ENCODE measurements at regions not wholly inside any gene's neighbourhood (a gene's known extent, or its start where the extent isn't known, plus 50 kb on each side); places are given as distances from the start of the nearest gene placed in this dataset.

GRCh38 chr20:6496874-6497273 is 270.6 kb upstream of the BMP2 start:
- Histone ChIP-seq H3K56ac (replicated peaks; ENCODE audit: insufficient read length, low read depth, low read length) (no peak overlapping the region), H4K8ac (ENCODE audit: extremely low read depth, insufficient read depth, low read length) (no peak overlapping the region), H3K9ac (replicated peaks in 1 of 4; ENCODE audit: extremely low read depth in 1 of 4, low read depth in 3 of 4, low read length in 3 of 4) (no peak overlapping the region), H3K27ac (ENCODE audit: low read depth, low read length) (no peak overlapping the region), H2AFZ (ENCODE audit: low read length) (no peak overlapping the region), H2BK15ac (ENCODE audit: low read length) (no peak overlapping the region), H2BK12ac (ENCODE audit: low read depth, low read length) (no peak overlapping the region), H3K23ac (ENCODE audit: insufficient read length) (no peak overlapping the region), H3K4me3 (ENCODE audit: extremely low read depth in 1 of 4, insufficient read depth in 2 of 4, low read depth in 3 of 4, low read length in 4 of 4) (no peak overlapping the region), H3K14ac (ENCODE audit: insufficient read length) (no peak overlapping the region), H3K23me2 (ENCODE audit: low read depth, low read length) (no peaks in the 10 kb centered on the region), H4K5ac (ENCODE audit: insufficient read length, low read depth, low read length) (no peak overlapping the region), H3K36me3 (ENCODE audit: control insufficient read depth in 2 of 4, insufficient read depth in 4 of 4, low read length in 3 of 4) (no peaks in the 10 kb centered on the region), H4K20me1 (replicated peaks in 1 of 2; ENCODE audit: control insufficient read depth in 1 of 2, insufficient read depth in 2 of 2, low read length in 2 of 2) (no peaks in the 10 kb centered on the region), H3K4ac (replicated peaks; ENCODE audit: insufficient read length, low read depth, low read length) (no peak overlapping the region), H2BK20ac (ENCODE audit: low read length) (no peak overlapping the region), H3K79me1 (ENCODE audit: low read depth, low read length) (no peaks in the 10 kb centered on the region), H2BK5ac (ENCODE audit: low read depth, low read length) (no peak overlapping the region), H3K9me3 (ENCODE audit: insufficient read depth in 2 of 2, low read depth in 1 of 2, low read length in 1 of 2) (no peaks in the 10 kb centered on the region; a peak in 1 of 4 replicates), H2AK5ac (ENCODE audit: low read depth, low read length) (no peak overlapping the region), H3K4me1 (replicated peaks in 1 of 4; ENCODE audit: control insufficient read depth in 3 of 4, insufficient read depth in 4 of 4, low read length in 3 of 4) (no peaks in the 10 kb centered on the region), H3K4me2 (ENCODE audit: insufficient read depth in 1 of 2, low read depth in 2 of 2, low read length in 2 of 2) (no peak overlapping the region), H3K79me2 (ENCODE audit: control insufficient read depth in 1 of 2, insufficient read depth in 2 of 2, low read length in 2 of 2) (no peaks in the 10 kb centered on the region), H4K91ac (replicated peaks; ENCODE audit: insufficient read length, low read length) (no peak overlapping the region), H3K27me3 (replicated peaks in 1 of 4; ENCODE audit: control insufficient read depth in 3 of 4, extremely low read depth in 1 of 4, insufficient read depth in 3 of 4, low read length in 3 of 4) (no peaks in the 10 kb centered on the region), H2BK120ac (replicated peaks; ENCODE audit: low read depth, low read length) (no peak overlapping the region), H3K18ac (ENCODE audit: extremely low read depth, low read length) (no peak overlapping the region)
- ChIA-PET CTCF (ENCODE audit: partially characterized antibody) (no interaction called here), POLR2A (ENCODE audit: partially characterized antibody) (no interaction called here)
- DNase-seq (ENCODE audit: low read depth in 1 of 2, low spot score in 2 of 2) (no peak), FAIRE-seq (no peak)
- TF ChIP-seq KDM4A (IDR thresholded peaks at IDR 0.05; ENCODE audit: low read depth, low read length, severe bottlenecking) (no peak), BCL11A (IDR thresholded peaks at IDR 0.05; ENCODE audit: low read depth in 2 of 2, low read length in 2 of 2) (no peak), YY1 (IDR thresholded peaks at IDR 0.05; ENCODE audit: low read depth, low read length) (no peak), ATF2 (IDR thresholded peaks at IDR 0.05; ENCODE audit: low read length) (no peak), TBP (IDR thresholded peaks at IDR 0.05; ENCODE audit: low read depth, low read length) (no peak), CTBP2 (IDR thresholded peaks at IDR 0.05; ENCODE audit: borderline replicate concordance, insufficient read depth, insufficient read length, low read length) (no peak), KDM1A (IDR thresholded peaks at IDR 0.05; ENCODE audit: borderline replicate concordance, low read length) (no peak), ASH2L (IDR thresholded peaks at IDR 0.05; ENCODE audit: low read length) (no peak), CHD1 (IDR thresholded peaks at IDR 0.05; ENCODE audit: low read depth, low read length) (no peak), USF2 (IDR thresholded peaks at IDR 0.05; ENCODE audit: low read length) (no peak), PHF8 (conservative IDR thresholded peaks at IDR 0.05; ENCODE audit: low read depth, low read length) (no peak), JUND (IDR thresholded peaks at IDR 0.05; ENCODE audit: low read length) (no peak), CEBPB (IDR thresholded peaks at IDR 0.05; ENCODE audit: low read depth, low read length) (no peak), RXRA (IDR thresholded peaks at IDR 0.05; ENCODE audit: insufficient read depth, low read depth, low read length) (no peak)
